Panc1 (cell line): ENCODE measurements at regions not wholly inside any gene's neighbourhood (a gene's known extent, or its start where the extent isn't known, plus 50 kb on each side); places are given as distances from the start of the nearest gene placed in this dataset.

Experiments
- ATAC-seq: fragments of 200-7000 bp; cut with Tn5 transposase; 2 replicates; pipeline ENCODE4 v1.9.1; 2020; ENCODE audit warnings: mild to moderate bottlenecking, moderate library complexity
- BruUV-seq: library from RNA; stranded (reverse); fragments of 400-500 nt; replicated peaks from 2 replicates; lab custom pipeline; 2021; lab: Mats Ljungman, UMichigan
- CTCF ChIA-PET: fragments of 300-600 bp; sonication (Branson Sonifier 250); formaldehyde crosslinking; loops from one replicate; lab custom pipeline; 2022; ENCODE audit warnings: antibody characterized with exemption; lab: Charles Lee
- POLR2A ChIA-PET: fragments of 300-600 bp; sonication (Branson Sonifier 250); formaldehyde crosslinking; loops from one replicate; lab custom pipeline; 2022; ENCODE audit warnings: antibody characterized with exemption; lab: Charles Lee
- DNase-seq: peaks from one replicate; pipeline ENCODE4 v3.0.0-alpha.2; 2010; ENCODE audit warnings: low read depth, low spot score
- H3K27ac ChIP-seq: 2 replicates; pipeline ENCODE4 v1.5.1; 2011; ENCODE audit warnings: mild to moderate bottlenecking, low read length, inconsistent platforms
- H3K27me3 ChIP-seq: fragments of 200-500 bp; sonication (Bioruptor generic); 2 replicates; pipeline ENCODE4 v1.6.0; 2014; ENCODE audit warnings: low read length, inconsistent platforms; ENCODE audit not compliant: control insufficient read depth, insufficient read depth
- H3K36me3 ChIP-seq: fragments of 200-500 bp; sonication (Bioruptor generic); 2 replicates; pipeline ENCODE4 v1.5.1; 2014; ENCODE audit warnings: inconsistent platforms, mild to moderate bottlenecking, low read length, moderate library complexity; ENCODE audit not compliant: control insufficient read depth, insufficient read depth
- H3K4me1 ChIP-seq: 2 replicates; pipeline ENCODE4 v1.5.1; 2011; ENCODE audit warnings: inconsistent platforms, mild to moderate bottlenecking, low read length, moderate library complexity; ENCODE audit not compliant: control insufficient read depth, insufficient read depth
- H3K4me3 ChIP-seq, 2 experiments: 2 replicates each; pipeline ENCODE4 v1.5.1; 2011 to 2012; ENCODE audit warnings: low read depth in 2 of 2, low read length in 2 of 2, mild to moderate bottlenecking in 2 of 2, inconsistent platforms in 1 of 2, moderate library complexity in 1 of 2
- H3K9me3 ChIP-seq: fragments of 200-500 bp; sonication (Bioruptor generic); 2 replicates; pipeline ENCODE4 v1.5.1; 2014; ENCODE audit warnings: low read depth, mild to moderate bottlenecking, inconsistent platforms, low read length, moderate library complexity; ENCODE audit not compliant: control insufficient read depth, insufficient read depth
- CTCF ChIP-seq: fragments of 450-650 bp; IDR thresholded peaks from 2 replicates; pipeline ENCODE4 v1.5.1; 2017; ENCODE audit warnings: mild to moderate bottlenecking
- POLR2AphosphoS5 ChIP-seq: IDR thresholded peaks from 2 replicates; pipeline ENCODE4 v1.6.1; 2012; ENCODE audit warnings: mild to moderate bottlenecking, low read depth, low read length, moderate library complexity
- REST ChIP-seq, 2 experiments: IDR thresholded peaks; 2 replicates each; pipeline ENCODE4 v1.6.1; 2011 to 2012; ENCODE audit warnings: low read depth in 2 of 2, control low read depth in 1 of 2, low read length in 1 of 2, mild to moderate bottlenecking in 1 of 2, moderate library complexity in 1 of 2; ENCODE audit not compliant: insufficient read depth in 1 of 2
- SIN3A ChIP-seq: IDR thresholded peaks from 2 replicates; pipeline ENCODE4 v1.6.1; 2012; ENCODE audit warnings: low read depth, mild to moderate bottlenecking, low read length, moderate library complexity, borderline replicate concordance; ENCODE audit not compliant: insufficient read depth
- TCF7L2 ChIP-seq: IDR thresholded peaks from 2 replicates; pipeline ENCODE4 v1.6.1; 2011; ENCODE audit warnings: mild to moderate bottlenecking, low read depth, low read length, inconsistent platforms
- in situ Hi-C: cut with HindIII; loops from 2 replicates; pipeline ENCODE4 v1.10.0; 2016; ENCODE audit warnings: low sequenced_read_pairs, low pct_unique_long_range_greater_than_20kb
- intact Hi-C: fragments of 100-400 bp; cut with micrococcal nuclease; formaldehyde crosslinking; loops from one replicate; pipeline ENCODE4 v1.10.0; 2022; ENCODE audit not compliant: unreplicated experiment

- Histone ChIP-seq H3K4me1 (peaks cover 2% of the 10 kb centered on the region; the same call in 1 of the 2 replicates), H3K27ac (no peak overlapping the region), H3K4me3 (no peak overlapping the region), H3K36me3 (no peaks in the 10 kb centered on the region), H3K9me3 (no peaks in the 10 kb centered on the region), H3K27me3 (no peaks in the 10 kb centered on the region)
- ATAC-seq (no peak), DNase-seq (no peak)
- intact Hi-C loops (loop anchor here (10.0 kb wide), 1 partner anchor 304 kb away; no protein-coding TSS in a partner anchor), in situ Hi-C loops (no loop called here)
- ChIA-PET POLR2A (no interaction called here), CTCF (no interaction called here)
- TF ChIP-seq POLR2AphosphoS5: no peak
- no peak for TF ChIP-seq CTCF
- no peak for TF ChIP-seq REST (IDR thresholded peaks at IDR 0.05; ENCODE audit: insufficient read depth in 1 of 2, low read depth in 2 of 2, low read length in 1 of 2)
- no peak for TF ChIP-seq TCF7L2
- no peak for TF ChIP-seq SIN3A
- BruUV-seq: no TSS peak
These were observed 570.7 kb upstream of the WWC1 start for GRCh38 chr5:167720676-167721260.

GRCh38 chr5:167721926-167722440 is 569.5 kb upstream of the WWC1 start:
- Histone ChIP-seq H3K27ac (no peak overlapping the region; the same call in 1 of the 2 replicates), H3K4me3 (no peak overlapping the region), H3K9me3 (no peaks in the 10 kb centered on the region), H3K36me3 (no peaks in the 10 kb centered on the region), H3K27me3 (no peaks in the 10 kb centered on the region), H3K4me1 (peaks cover 2% of the 10 kb centered on the region; the same call in 1 of the 2 replicates)
- in situ Hi-C loops (no loop called here), intact Hi-C loops (loop anchor here (2.0 to 10.0 kb wide), 3 partner anchors 303 to 495 kb away; no protein-coding TSS in a partner anchor)
- no TSS peak for BruUV-seq
- no peak for DNase-seq
- CTCF ChIA-PET: no interaction called here
- no peak for ATAC-seq
- POLR2A ChIA-PET: no interaction called here
- no peak for TF ChIP-seq CTCF
- no peak for TF ChIP-seq TCF7L2
- TF ChIP-seq SIN3A: no peak
- TF ChIP-seq REST (IDR thresholded peaks at IDR 0.05; ENCODE audit: insufficient read depth in 1 of 2, low read depth in 2 of 2, low read length in 1 of 2): no peak
- TF ChIP-seq POLR2AphosphoS5: no peak
